Common myeloid progenitor, CD34-positive (primary cell): ENCODE measurements at regions not wholly inside any gene's neighbourhood (a gene's known extent, or its start where the extent isn't known, plus 50 kb on each side); places are given as distances from the start of the nearest gene placed in this dataset.
A peak's percentile ranks its signal among the peaks of the same experiment; 100 is the strongest.

Source experiments
- CTCF ChIA-PET: fragments of 350-600 bp; sonication (Branson Sonifier 250); formaldehyde crosslinking; loops from one replicate; lab custom pipeline; 2021; ENCODE audit warnings: antibody characterized with exemption; lab: Charles Lee
- POLR2A ChIA-PET: fragments of 350-600 bp; sonication (Branson Sonifier 250); formaldehyde crosslinking; loops from one replicate; lab custom pipeline; 2021; ENCODE audit warnings: antibody characterized with exemption; lab: Charles Lee
- DNase-seq, 3 donors: peaks; one replicate each; pipeline versions ENCODE4 v3.0.0 to v3.0.0-alpha.2; 2013
- H3K27ac ChIP-seq, 2 experiments: 1 replicate in 1 of 2; 2 replicates in 1 of 2; pipeline ENCODE4 v1.7.0; 2013; ENCODE audit warnings: inconsistent platforms in 2 of 2, low read length in 2 of 2, mild to moderate bottlenecking in 2 of 2, low read depth in 1 of 2, moderate library complexity in 1 of 2; ENCODE audit not compliant: severe bottlenecking in 2 of 2, insufficient read depth in 1 of 2, poor library complexity in 1 of 2
- H3K27me3 ChIP-seq, 5 experiments: replicated peaks in 2 of 5; 1 replicate in 3 of 5; 2 replicates in 2 of 5; pipeline versions ENCODE4 v1.6.1 to v1.7.0; 2013; ENCODE audit warnings: low read length in 4 of 5, mild to moderate bottlenecking in 2 of 5, moderate library complexity in 2 of 5, inconsistent platforms in 1 of 5; ENCODE audit not compliant: insufficient read depth in 5 of 5, control insufficient read depth in 4 of 5
- H3K36me3 ChIP-seq, 4 experiments: 1 replicate in 2 of 4; 2 replicates in 2 of 4; pipeline versions ENCODE4 v1.6.1 to v1.7.0; 2013; ENCODE audit warnings: low read length in 3 of 4, control low read depth in 1 of 4, mild to moderate bottlenecking in 1 of 4; ENCODE audit not compliant: control insufficient read depth in 4 of 4, insufficient read depth in 4 of 4
- H3K4me1 ChIP-seq, 4 experiments: 1 replicate in 3 of 4; 2 replicates in 1 of 4; pipeline versions ENCODE4 v1.6.1 to v1.7.1; 2013; ENCODE audit warnings: low read length in 3 of 4, mild to moderate bottlenecking in 3 of 4, control low read depth in 1 of 4, inconsistent platforms in 1 of 4, moderate library complexity in 1 of 4; ENCODE audit not compliant: control insufficient read depth in 4 of 4, insufficient read depth in 4 of 4; ENCODE audit errors: control extremely low read depth in 1 of 4
- H3K4me3 ChIP-seq, 7 experiments: 1 replicate in 4 of 7; 2 replicates in 3 of 7; pipeline versions ENCODE4 v1.5.1 to v1.7.0; 2013; ENCODE audit warnings: mild to moderate bottlenecking in 7 of 7, low read length in 6 of 7, moderate library complexity in 6 of 7, inconsistent platforms in 2 of 7, low read depth in 2 of 7, control low read depth in 1 of 7; ENCODE audit not compliant: insufficient read depth in 4 of 7, control insufficient read depth in 1 of 7; ENCODE audit errors: extremely low read depth in 1 of 7
- H3K9me3 ChIP-seq, 5 experiments: 1 replicate in 4 of 5; 2 replicates in 1 of 5; pipeline versions ENCODE4 v1.6.1 to v1.7.1; 2013; ENCODE audit warnings: low read length in 4 of 5, mild to moderate bottlenecking in 2 of 5, inconsistent platforms in 1 of 5, low read depth in 1 of 5, moderate library complexity in 1 of 5; ENCODE audit not compliant: control insufficient read depth in 4 of 5, insufficient read depth in 2 of 5; ENCODE audit errors: control extremely low read depth in 1 of 5
- WGBS: methylation state at CpG from one replicate; pipeline ENCODE4 v1.1.5; 2013; ENCODE audit not compliant: insufficient coverage; 5-methylcytosine and 5-hydroxymethylcytosine counted together

DNA sequence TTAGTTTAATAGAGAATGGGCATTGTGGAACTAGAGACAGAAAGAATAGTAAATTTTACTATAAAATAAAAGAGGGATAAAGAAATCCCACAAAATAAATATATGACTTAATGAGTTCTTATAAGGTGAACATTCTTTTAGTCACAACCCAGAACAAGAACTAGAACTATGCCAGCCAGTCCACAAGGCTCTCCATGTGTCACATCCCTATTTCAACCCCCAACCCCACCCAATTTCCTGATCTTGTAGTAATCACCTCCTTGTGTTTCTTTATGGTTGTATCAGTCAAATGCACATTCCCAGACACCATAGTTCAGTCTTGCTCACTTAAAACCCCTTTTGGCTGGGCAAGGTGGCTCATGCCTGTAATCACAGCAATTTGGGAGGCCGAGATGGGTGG is 662.3 kb upstream of the CAMK1G start:
- no peak overlapping the region for H3K27ac ChIP-seq
- DNase-seq = no peak
- peaks cover 0 to 2% (median 0%) of the 10 kb centered on the region in 5 experiments for H3K27me3 ChIP-seq
- peaks cover 3 to 17% (median 5%) of the 10 kb centered on the region in 4 experiments for H3K4me1 ChIP-seq
- no peak overlapping the region for H3K4me3 ChIP-seq
- WGBS = 100% methylated on average over 1 of the region's 1 CpG
- POLR2A ChIA-PET = no interaction called here
- CTCF ChIA-PET = no interaction called here
- H3K9me3 ChIP-seq = no peaks in the 10 kb centered on the region
- no peaks in the 10 kb centered on the region for H3K36me3 ChIP-seq

DNA sequence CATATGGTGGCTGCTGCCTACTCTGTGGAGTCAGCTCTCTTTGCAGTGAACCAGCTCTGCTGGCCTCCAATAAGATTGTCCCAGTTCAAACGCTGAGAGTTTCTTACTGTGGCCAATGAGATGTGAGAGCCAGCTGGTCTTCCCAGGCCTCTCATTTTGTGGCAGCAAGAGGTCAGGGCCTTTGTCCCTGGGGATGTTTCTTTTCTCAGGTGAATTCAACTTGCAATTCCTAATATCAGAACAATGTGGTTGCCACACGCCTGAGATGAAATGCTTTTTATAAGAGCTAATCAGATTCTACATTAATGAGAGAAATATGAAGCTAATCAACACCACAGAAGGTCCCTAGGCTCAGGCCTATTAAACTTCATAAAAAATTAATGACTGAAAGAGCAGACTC is 660.1 kb upstream of the CAMK1G start:
- H3K4me1 ChIP-seq = peaks cover 3 to 17% (median 5%) of the 10 kb centered on the region in 4 experiments
- ChIA-PET CTCF (no interaction called here), POLR2A (no interaction called here)
- 93% methylated on average over 1 of the region's 2 CpGs for WGBS
- DNase-seq = no peak
- no peaks in the 10 kb centered on the region for H3K27me3 ChIP-seq
- H3K4me3 ChIP-seq = no peak overlapping the region
- no peak overlapping the region for H3K27ac ChIP-seq
- H3K9me3 ChIP-seq = peaks cover 0 to 2% (median 0%) of the 10 kb centered on the region in 5 experiments
- no peaks in the 10 kb centered on the region for H3K36me3 ChIP-seq

DNA sequence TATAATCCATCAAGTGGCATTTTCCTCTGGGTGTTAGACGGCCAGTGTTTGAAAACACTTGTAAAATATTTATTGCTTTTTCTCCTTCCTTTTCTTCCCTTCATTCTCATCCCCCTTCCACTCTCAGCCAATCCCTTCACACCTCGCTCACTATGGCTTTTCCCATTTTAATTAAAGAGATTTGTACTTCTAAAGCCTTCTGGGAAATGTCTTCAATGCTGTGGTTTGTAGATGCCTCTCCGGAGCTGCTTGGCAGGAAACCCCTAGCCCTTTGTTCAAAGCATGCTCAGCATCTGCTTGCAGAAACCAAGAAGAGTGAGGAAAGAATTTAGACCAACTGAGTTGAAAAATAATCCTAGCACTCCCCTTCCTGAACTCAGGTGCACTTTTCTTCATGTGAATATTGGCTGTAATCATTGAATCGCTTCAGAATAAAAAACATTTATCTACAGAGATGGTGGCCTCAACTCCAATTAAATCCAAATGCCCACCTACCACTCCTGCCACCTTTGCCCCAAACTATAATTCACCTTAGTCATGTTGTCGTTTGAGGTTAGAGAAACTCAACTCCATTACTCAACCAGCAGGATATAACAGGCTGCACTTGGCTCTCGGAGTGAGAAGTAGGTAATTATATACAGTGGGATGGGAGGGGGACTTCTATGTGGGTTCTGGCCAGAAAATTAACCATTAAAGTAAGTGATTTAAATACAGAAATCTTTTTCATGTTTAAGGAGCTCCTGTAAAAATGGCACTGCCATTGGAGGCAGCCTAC is 659.4 kb upstream of the CAMK1G start:
- peaks cover 0 to 2% (median 0%) of the 10 kb centered on the region in 5 experiments for H3K9me3 ChIP-seq
- no peak overlapping the region for H3K27ac ChIP-seq
- peak; percentile 1 to 72 (median 48) for DNase-seq
- whole genome bisulfite sequencing = 53% methylated on average over 3 of the region's 6 CpGs
- no peaks in the 10 kb centered on the region for H3K36me3 ChIP-seq
- ChIA-PET CTCF (no interaction called here), POLR2A (no interaction called here)
- no peaks in the 10 kb centered on the region for H3K27me3 ChIP-seq
- no peak overlapping the region for H3K4me3 ChIP-seq
- H3K4me1 ChIP-seq = peaks cover 3 to 17% (median 5%) of the 10 kb centered on the region in 4 experiments

GRCh38 chr1:208924928-208925327 is 658.6 kb upstream of the CAMK1G start:
- 33% methylated on average over 5 of the region's 5 CpGs for WGBS
- Histone ChIP-seq H3K36me3 (no peaks in the 10 kb centered on the region), H3K27me3 (no peaks in the 10 kb centered on the region), H3K27ac (no peak overlapping the region), H3K4me1 (peaks cover 3 to 17% (median 5%) of the 10 kb centered on the region in 4 experiments), H3K9me3 (peaks cover 0 to 2% (median 0%) of the 10 kb centered on the region in 5 experiments), H3K4me3 (no peak overlapping the region)
- CTCF ChIA-PET = no interaction called here
- no peak for DNase-seq
- POLR2A ChIA-PET = no interaction called here

GRCh38 chr1:208928349-208929010 is 655.0 kb upstream of the CAMK1G start:
- 100% methylated on average over 2 of the region's 5 CpGs for WGBS
- Histone ChIP-seq H3K4me1 (peaks cover 3 to 17% (median 5%) of the 10 kb centered on the region in 4 experiments), H3K9me3 (peaks cover 0 to 2% (median 0%) of the 10 kb centered on the region in 5 experiments), H3K27ac (no peak overlapping the region), H3K4me3 (no peak overlapping the region), H3K27me3 (no peaks in the 10 kb centered on the region), H3K36me3 (no peaks in the 10 kb centered on the region)
- no peak for DNase-seq
- CTCF ChIA-PET = no interaction called here
- POLR2A ChIA-PET = no interaction called here

DNA sequence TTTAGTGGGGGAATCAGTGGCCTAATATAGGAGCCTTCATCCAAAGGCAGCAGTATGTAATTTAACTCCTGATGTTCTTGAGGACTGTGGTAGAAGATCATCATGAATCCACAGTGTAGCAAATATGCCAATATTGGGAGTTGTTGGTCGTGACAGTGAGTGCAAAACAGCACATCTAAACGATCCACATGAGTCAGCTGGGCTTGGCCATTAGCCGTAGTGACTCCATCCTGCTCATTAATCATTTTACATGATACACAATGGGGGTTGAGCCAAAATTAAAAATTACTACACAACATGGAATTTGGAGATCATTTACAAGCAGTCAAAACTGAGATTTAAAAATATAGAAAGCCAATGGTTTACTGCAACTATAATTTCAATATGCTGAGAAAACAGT is 653.9 kb upstream of the CAMK1G start:
- Histone ChIP-seq H3K4me1 (peaks cover under 1 to 6% (median 2%) of the 10 kb centered on the region in 4 experiments), H3K27me3 (no peaks in the 10 kb centered on the region), H3K27ac (no peak overlapping the region), H3K36me3 (no peaks in the 10 kb centered on the region), H3K9me3 (peaks cover 0 to 2% (median 0%) of the 10 kb centered on the region in 5 experiments), H3K4me3 (no peak overlapping the region)
- 80% methylated on average over 2 of the region's 3 CpGs for WGBS
- no peak for DNase-seq
- ChIA-PET CTCF (no interaction called here), POLR2A (no interaction called here)

DNA sequence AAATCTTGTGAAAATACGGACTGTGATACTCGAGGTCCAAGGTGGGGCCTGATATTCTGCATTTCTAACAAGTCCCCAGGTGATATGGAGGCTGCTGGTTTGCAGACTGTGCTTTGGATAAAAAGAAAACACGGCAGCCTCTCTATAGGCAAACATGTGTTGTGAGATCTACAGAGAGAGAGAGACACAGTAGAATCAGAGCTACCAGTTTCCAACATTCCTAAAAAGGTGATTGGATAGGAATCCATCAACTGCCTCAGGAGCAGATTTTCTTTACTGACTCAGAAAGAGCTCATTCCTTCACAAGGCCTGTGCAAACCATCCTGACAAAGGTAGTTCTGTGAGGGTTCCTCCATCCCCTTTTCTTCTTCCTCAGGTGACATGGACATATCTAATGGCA is 651.6 kb upstream of the CAMK1G start:
- Histone ChIP-seq H3K27me3 (no peaks in the 10 kb centered on the region), H3K27ac (no peak overlapping the region), H3K9me3 (peaks cover 0 to 1% (median 0%) of the 10 kb centered on the region in 5 experiments), H3K4me3 (no peak overlapping the region), H3K4me1 (no peaks in the 10 kb centered on the region), H3K36me3 (no peaks in the 10 kb centered on the region)
- CTCF ChIA-PET = no interaction called here
- no peak for DNase-seq
- WGBS = 94% methylated on average over 2 of the region's 3 CpGs
- POLR2A ChIA-PET = no interaction called here
